PC-9 (cell line): ENCODE measurements at regions not wholly inside any gene's neighbourhood (a gene's known extent, or its start where the extent isn't known, plus 50 kb on each side); places are given as distances from the start of the nearest gene placed in this dataset.

Source experiments
- BruUV-seq: library from RNA; stranded (reverse); fragments of 400-500 nt; replicated peaks from 2 replicates; lab custom pipeline; 2021; lab: Mats Ljungman, UMichigan
- CTCF ChIA-PET: fragments of 300-600 bp; sonication (Branson Sonifier 250); formaldehyde crosslinking; loops from one replicate; lab custom pipeline; 2022; ENCODE audit warnings: antibody characterized with exemption; lab: Charles Lee
- POLR2A ChIA-PET: fragments of 300-600 bp; sonication (Branson Sonifier 250); formaldehyde crosslinking; loops from one replicate; lab custom pipeline; 2022; ENCODE audit warnings: antibody characterized with exemption; ENCODE audit not compliant: unreplicated experiment; lab: Charles Lee
- DNase-seq, 2 experiments: peaks; one replicate each; pipeline versions ENCODE4 v3.0.0 to v3.0.0-alpha.2; 2015 to 2022; ENCODE audit warnings: mixed read lengths in 1 of 2
- H2AFZ ChIP-seq: fragments of 200-600 bp; sonication (generic); 2 replicates; pipeline ENCODE4 v1.8.1; 2017; ENCODE audit warnings: antibody characterized with exemption
- H3F3A ChIP-seq: fragments of 200-600 bp; sonication (generic); 2 replicates; pipeline ENCODE4 v1.8.1; 2017; ENCODE audit warnings: antibody characterized with exemption, mild to moderate bottlenecking, low read depth; ENCODE audit not compliant: insufficient read depth
- H3K27ac ChIP-seq: fragments of 200-600 bp; sonication (generic); 2 replicates; pipeline ENCODE4 v1.6.1; 2016; ENCODE audit warnings: mixed run types
- H3K27me3 ChIP-seq: fragments of 200-600 bp; sonication (generic); 2 replicates; pipeline ENCODE4 v1.6.1; 2016; ENCODE audit warnings: low read depth, mixed run types; ENCODE audit not compliant: insufficient read depth
- H3K36me3 ChIP-seq: fragments of 200-600 bp; sonication (generic); 2 replicates; pipeline ENCODE4 v1.6.1; 2016; ENCODE audit warnings: low read depth, mixed run types
- H3K4me1 ChIP-seq: fragments of 200-600 bp; sonication (generic); replicated peaks from 2 replicates; pipeline ENCODE4 v1.6.1; 2016; ENCODE audit warnings: mixed run types; ENCODE audit not compliant: insufficient read depth
- H3K4me2 ChIP-seq: fragments of 200-600 bp; sonication (generic); 2 replicates; pipeline ENCODE4 v1.6.1; 2017; ENCODE audit warnings: mixed run types
- H3K4me3 ChIP-seq: fragments of 200-600 bp; sonication (generic); 2 replicates; pipeline ENCODE4 v1.6.1; 2016; ENCODE audit warnings: mixed run types
- H3K79me2 ChIP-seq: fragments of 200-600 bp; sonication (generic); 2 replicates; pipeline ENCODE4 v1.6.1; 2017; ENCODE audit warnings: low read depth, mixed run types
- H3K9me2 ChIP-seq: fragments of 200-600 bp; sonication (generic); 2 replicates; pipeline ENCODE4 v1.8.1; 2017; ENCODE audit warnings: mild to moderate bottlenecking; ENCODE audit not compliant: insufficient read depth
- H3K9me3 ChIP-seq: fragments of 200-600 bp; sonication (generic); 2 replicates; pipeline ENCODE4 v1.8.1; 2016; ENCODE audit warnings: low read depth; ENCODE audit not compliant: insufficient read depth
- H4K20me1 ChIP-seq: fragments of 200-600 bp; sonication (generic); 2 replicates; pipeline ENCODE4 v1.8.1; 2017; ENCODE audit not compliant: insufficient read depth
- CTCF ChIP-seq: fragments of 200-600 bp; sonication (generic); conservative IDR thresholded peaks from 2 replicates; pipeline ENCODE4 v1.6.1; 2017; ENCODE audit warnings: mixed run types, antibody characterized with exemption, mild to moderate bottlenecking, moderate library complexity
- EZH2 ChIP-seq: fragments of 200-600 bp; sonication (generic); IDR thresholded peaks from 2 replicates; pipeline ENCODE4 v1.8.0; 2017; ENCODE audit warnings: antibody characterized with exemption, low read depth
- intact Hi-C: fragments of 100-400 bp; cut with micrococcal nuclease; formaldehyde crosslinking; loops from one replicate; pipeline ENCODE4 v1.10.0; 2022; ENCODE audit not compliant: unreplicated experiment

- no peak for DNase-seq
- intact Hi-C loops = no loop called here
- Histone ChIP-seq H2AFZ (no peak overlapping the region), H3K9me2 (no peaks in the 10 kb centered on the region), H3F3A (no peaks in the 10 kb centered on the region), H3K4me3 (no peak overlapping the region), H4K20me1 (no peaks in the 10 kb centered on the region), H3K4me2 (no peak overlapping the region), H3K9me3 (no peaks in the 10 kb centered on the region), H3K27me3 (no peaks in the 10 kb centered on the region), H3K27ac (no peak overlapping the region), H3K36me3 (no peaks in the 10 kb centered on the region), H3K4me1 (no peaks in the 10 kb centered on the region), H3K79me2 (no peaks in the 10 kb centered on the region)
- no peak for TF ChIP-seq CTCF
- TF ChIP-seq EZH2 = no peak
- CTCF ChIA-PET = no interaction called here
- BruUV-seq = no TSS peak
- POLR2A ChIA-PET = interaction anchor here (0.7 kb wide), 1 partner anchor 589 kb away, joined by 3 read pairs; no protein-coding TSS in a partner anchor
These were observed 112.0 kb upstream of the ZNF366 start for GRCh38 chr5:72619251-72619650.

GRCh38 chr5:72618708-72619107, 111.5 kb upstream of the ZNF366 start:
- CTCF ChIA-PET = no interaction called here
- Histone ChIP-seq H3K27ac (no peak overlapping the region), H3K36me3 (no peaks in the 10 kb centered on the region), H2AFZ (no peak overlapping the region; the same call in 1 of the 2 replicates), H4K20me1 (no peaks in the 10 kb centered on the region), H3F3A (no peaks in the 10 kb centered on the region), H3K4me1 (no peaks in the 10 kb centered on the region), H3K9me3 (no peaks in the 10 kb centered on the region), H3K9me2 (no peaks in the 10 kb centered on the region), H3K27me3 (no peaks in the 10 kb centered on the region), H3K79me2 (no peaks in the 10 kb centered on the region), H3K4me2 (no peak overlapping the region), H3K4me3 (no peak overlapping the region)
- intact Hi-C loops = no loop called here
- TF ChIP-seq EZH2 (no peak), CTCF (no peak)
- BruUV-seq = no TSS peak
- no peak for DNase-seq
- POLR2A ChIA-PET = interaction anchor here (0.7 kb wide), 1 partner anchor 589 kb away, joined by 3 read pairs; no protein-coding TSS in a partner anchor

GRCh38 chr5:72615061-72615460, 107.9 kb upstream of the ZNF366 start:
- Histone ChIP-seq H3F3A (no peaks in the 10 kb centered on the region), H3K79me2 (no peaks in the 10 kb centered on the region), H3K9me2 (no peaks in the 10 kb centered on the region), H3K4me1 (no peaks in the 10 kb centered on the region), H3K9me3 (no peaks in the 10 kb centered on the region), H3K27me3 (no peaks in the 10 kb centered on the region), H4K20me1 (no peaks in the 10 kb centered on the region), H3K36me3 (no peaks in the 10 kb centered on the region), H2AFZ (no peak overlapping the region), H3K4me3 (no peak overlapping the region), H3K27ac (no peak overlapping the region), H3K4me2 (no peak overlapping the region)
- intact Hi-C loops = no loop called here
- POLR2A ChIA-PET = no interaction called here
- TF ChIP-seq EZH2 (no peak), CTCF (no peak)
- CTCF ChIA-PET = no interaction called here
- no peak for DNase-seq
- BruUV-seq = no TSS peak
